HepG2 (cell line): ENCODE measurements at regions not wholly inside any gene's neighbourhood (a gene's known extent, or its start where the extent isn't known, plus 50 kb on each side); places are given as distances from the start of the nearest gene placed in this dataset.

Experiments
- ATAC-seq: fragments of 200-7000 bp; cut with Tn5 transposase; 3 replicates; pipeline ENCODE4 v1.9.1; 2020; ENCODE audit warnings: mild to moderate bottlenecking, moderate library complexity
- BruUV-seq: library from RNA; stranded (reverse); fragments of 400-500 nt; replicated peaks from 2 replicates; lab custom pipeline; 2021; lab: Mats Ljungman, UMichigan
- CTCF ChIA-PET: fragments of 300-600 bp; formaldehyde crosslinking; extraction: SDS; loops from one replicate; lab custom pipeline; 2021; ENCODE audit warnings: low total read pairs, inconsistent platforms, low intra/inter-chr PET ratio; lab: Yijun Ruan, JAX
- POLR2A ChIA-PET: fragments of 350-600 bp; sonication (Branson Sonifier 250); formaldehyde crosslinking; loops from one replicate; lab custom pipeline; 2020; ENCODE audit warnings: antibody characterized with exemption, inconsistent platforms; lab: Yijun Ruan, JAX
- DNase-seq: peaks from one replicate; pipeline ENCODE4 v3.0.0-alpha.2; 2015; ENCODE audit warnings: low spot score
- FAIRE-seq: peaks from 3 replicates; lab custom pipeline; 2011; peaks lifted over from hg19 to GRCh38; lab: Jason Lieb, UNC
- H2AFZ ChIP-seq: one replicate; pipeline ENCODE4 v1.6.1; 2011; ENCODE audit warnings: low read length, inconsistent platforms
- H3K27ac ChIP-seq: fragments of 300-600 bp; 3 replicates; pipeline ENCODE4 v1.8.0; 2011; ENCODE audit warnings: mixed run types, mild to moderate bottlenecking, mixed read lengths, low read length, inconsistent platforms; ENCODE audit not compliant: insufficient read depth; ENCODE audit errors: extremely low read length
- H3K27me3 ChIP-seq, 2 experiments: fragments of 200-600 bp in 1 of 2; 2 replicates in 1 of 2; 3 replicates in 1 of 2; pipeline versions ENCODE4 v1.6.0 to v1.8.0; 2011; ENCODE audit warnings: low read length in 2 of 2, mild to moderate bottlenecking in 2 of 2, moderate library complexity in 2 of 2, inconsistent platforms in 1 of 2; ENCODE audit not compliant: insufficient read depth in 2 of 2, control insufficient read depth in 1 of 2
- H3K36me3 ChIP-seq, 2 experiments: fragments of 200-600 bp in 1 of 2; replicated peaks in 1 of 2; 2 replicates in 1 of 2; 3 replicates in 1 of 2; pipeline versions ENCODE4 v1.5.1 to v1.8.0; 2011; ENCODE audit warnings: low read length in 2 of 2, inconsistent platforms in 1 of 2; ENCODE audit not compliant: insufficient read depth in 2 of 2, control insufficient read depth in 1 of 2
- H3K4me1 ChIP-seq: 2 replicates; pipeline ENCODE4 v1.5.1; 2012; ENCODE audit warnings: low read length, inconsistent platforms; ENCODE audit not compliant: insufficient read depth
- H3K4me2 ChIP-seq: 2 replicates; pipeline ENCODE4 v1.6.0; 2011; ENCODE audit warnings: low read depth, low read length, inconsistent platforms
- H3K4me3 ChIP-seq, 3 experiments: fragments of 200-600 bp in 1 of 3; sonication (generic), shearing (Covaris generic) in 1 of 3; replicated peaks in 1 of 3; 2 replicates each; pipeline ENCODE4 v1.5.1; 2011 to 2016; ENCODE audit warnings: low read length in 3 of 3, inconsistent platforms in 2 of 3, low read depth in 2 of 3, mild to moderate bottlenecking in 2 of 3, control low read depth in 1 of 3, mixed read lengths in 1 of 3; ENCODE audit not compliant: insufficient read depth in 1 of 3
- H3K79me2 ChIP-seq: one replicate; pipeline ENCODE4 v1.6.1; 2011; ENCODE audit warnings: low read length, inconsistent platforms; ENCODE audit not compliant: insufficient read depth
- H3K9ac ChIP-seq: 2 replicates; pipeline ENCODE4 v1.6.0; 2011; ENCODE audit warnings: mild to moderate bottlenecking, low read depth, low read length, inconsistent platforms; ENCODE audit not compliant: insufficient read depth
- H3K9me3 ChIP-seq: 2 replicates; pipeline ENCODE4 v1.5.1; 2012; ENCODE audit warnings: mild to moderate bottlenecking, low read length
- H4K20me1 ChIP-seq: 2 replicates; pipeline ENCODE4 v1.6.0; 2011; ENCODE audit warnings: inconsistent platforms, mild to moderate bottlenecking, low read length, moderate library complexity; ENCODE audit not compliant: insufficient read depth
- CAMTA2 ChIP-seq: sonication (generic); formaldehyde crosslinking; IDR thresholded peaks from 2 replicates; pipeline ENCODE4 v1.4.0; 2020; ENCODE audit warnings: mild to moderate bottlenecking, missing genetic modification reagents, borderline replicate concordance
- FOXC1 ChIP-seq: sonication (generic); formaldehyde crosslinking; IDR thresholded peaks from 2 replicates; pipeline ENCODE4 v1.8.0; 2022; ENCODE audit warnings: mild to moderate bottlenecking, missing genetic modification reagents, borderline replicate concordance
- KAT2B ChIP-seq: fragments of 150-350 bp; IDR thresholded peaks from 2 replicates; pipeline ENCODE4 v1.6.1; 2014; ENCODE audit warnings: low read depth, low read length, borderline replicate concordance
- MYNN ChIP-seq: sonication (generic); formaldehyde crosslinking; IDR thresholded peaks from 2 replicates; pipeline ENCODE4 v1.4.0; 2020; ENCODE audit warnings: mild to moderate bottlenecking, low read depth, missing genetic modification reagents
- PCBP1 ChIP-seq: fragments of 200-400 bp; formaldehyde crosslinking; IDR thresholded peaks from 2 replicates; pipeline ENCODE4 v1.6.1; 2017; ENCODE audit warnings: mild to moderate bottlenecking, low read depth, low read length, borderline replicate concordance
- SAFB2 ChIP-seq: sonication (generic); formaldehyde crosslinking; IDR thresholded peaks from 2 replicates; pipeline ENCODE4 v1.5.1; 2020; ENCODE audit warnings: missing genetic modification reagents, low read depth, mild to moderate bottlenecking, borderline replicate concordance
- SRSF9 ChIP-seq: fragments of 200-400 bp; formaldehyde crosslinking; IDR thresholded peaks from 2 replicates; pipeline ENCODE4 v1.6.1; 2018; ENCODE audit warnings: borderline replicate concordance, mild to moderate bottlenecking, low read depth, low read length; ENCODE audit not compliant: insufficient read depth, poor library complexity, severe bottlenecking
- ZBTB8A ChIP-seq: sonication (generic); formaldehyde crosslinking; IDR thresholded peaks from 2 replicates; pipeline ENCODE4 v1.4.0; 2020; ENCODE audit warnings: mild to moderate bottlenecking, low read depth, missing genetic modification reagents, borderline replicate concordance
- ZFP62 ChIP-seq: sonication (generic); formaldehyde crosslinking; IDR thresholded peaks from 2 replicates; pipeline ENCODE4 v1.4.0; 2020; ENCODE audit warnings: missing genetic modification reagents
- ZKSCAN1 ChIP-seq: fragments of 150-350 bp; IDR thresholded peaks from 2 replicates; pipeline ENCODE4 v1.6.1; 2014; ENCODE audit warnings: low read length
- ZNF234 ChIP-seq: sonication (generic); formaldehyde crosslinking; conservative IDR thresholded peaks from 2 replicates; pipeline ENCODE4 v1.5.1; 2020; ENCODE audit warnings: mild to moderate bottlenecking, missing genetic modification reagents
- ZNF343 ChIP-seq: sonication (generic); formaldehyde crosslinking; IDR thresholded peaks from 2 replicates; pipeline ENCODE4 v1.4.0; 2020; ENCODE audit warnings: mild to moderate bottlenecking, missing genetic modification reagents
- ZNF562 ChIP-seq: sonication (generic); formaldehyde crosslinking; IDR thresholded peaks from 2 replicates; pipeline ENCODE4 v1.8.0; 2022; ENCODE audit warnings: missing genetic modification reagents, borderline replicate concordance
- ZNF563 ChIP-seq: sonication (generic); formaldehyde crosslinking; IDR thresholded peaks from 2 replicates; pipeline ENCODE4 v1.8.0; 2022; ENCODE audit warnings: mild to moderate bottlenecking, moderate library complexity, missing genetic modification reagents
- ZNF75D ChIP-seq: sonication (generic); formaldehyde crosslinking; IDR thresholded peaks from 2 replicates; pipeline ENCODE4 v1.8.1; 2023; ENCODE audit warnings: missing genetic modification reagents, mild to moderate bottlenecking, borderline replicate concordance
- WGBS: methylation state at CpG from one replicate; pipeline ENCODE4 v1.1.6; 2017; ENCODE audit warnings: low lambda C conversion rate; 5-methylcytosine and 5-hydroxymethylcytosine counted together
- in situ Hi-C: cut with HindIII; loops from 2 replicates; pipeline ENCODE4 v1.10.0; 2017; ENCODE audit warnings: low pct_unique_long_range_greater_than_20kb; ENCODE audit not compliant: extremely low pct_ligation_motif_present
- intact Hi-C: fragments of 100-400 bp; cut with micrococcal nuclease; formaldehyde crosslinking; loops from one replicate; pipeline ENCODE4 v1.10.0; 2022; ENCODE audit not compliant: unreplicated experiment
- TF ChIP-seq, protein P1 (sequence below): fragments of 450-650 bp; IDR thresholded peaks from 2 replicates; pipeline ENCODE4 v1.6.1; 2017; ENCODE audit warnings: mild to moderate bottlenecking
- TF ChIP-seq, protein P2 (sequence below): sonication (generic); formaldehyde crosslinking; IDR thresholded peaks from 2 replicates; pipeline ENCODE4 v1.4.0; 2020; ENCODE audit warnings: mild to moderate bottlenecking, missing genetic modification reagents

GRCh38 chr5:172568308-172568910 is 72.7 kb upstream of the NEURL1B start (continued):
- TF ChIP-seq, protein P1, sequence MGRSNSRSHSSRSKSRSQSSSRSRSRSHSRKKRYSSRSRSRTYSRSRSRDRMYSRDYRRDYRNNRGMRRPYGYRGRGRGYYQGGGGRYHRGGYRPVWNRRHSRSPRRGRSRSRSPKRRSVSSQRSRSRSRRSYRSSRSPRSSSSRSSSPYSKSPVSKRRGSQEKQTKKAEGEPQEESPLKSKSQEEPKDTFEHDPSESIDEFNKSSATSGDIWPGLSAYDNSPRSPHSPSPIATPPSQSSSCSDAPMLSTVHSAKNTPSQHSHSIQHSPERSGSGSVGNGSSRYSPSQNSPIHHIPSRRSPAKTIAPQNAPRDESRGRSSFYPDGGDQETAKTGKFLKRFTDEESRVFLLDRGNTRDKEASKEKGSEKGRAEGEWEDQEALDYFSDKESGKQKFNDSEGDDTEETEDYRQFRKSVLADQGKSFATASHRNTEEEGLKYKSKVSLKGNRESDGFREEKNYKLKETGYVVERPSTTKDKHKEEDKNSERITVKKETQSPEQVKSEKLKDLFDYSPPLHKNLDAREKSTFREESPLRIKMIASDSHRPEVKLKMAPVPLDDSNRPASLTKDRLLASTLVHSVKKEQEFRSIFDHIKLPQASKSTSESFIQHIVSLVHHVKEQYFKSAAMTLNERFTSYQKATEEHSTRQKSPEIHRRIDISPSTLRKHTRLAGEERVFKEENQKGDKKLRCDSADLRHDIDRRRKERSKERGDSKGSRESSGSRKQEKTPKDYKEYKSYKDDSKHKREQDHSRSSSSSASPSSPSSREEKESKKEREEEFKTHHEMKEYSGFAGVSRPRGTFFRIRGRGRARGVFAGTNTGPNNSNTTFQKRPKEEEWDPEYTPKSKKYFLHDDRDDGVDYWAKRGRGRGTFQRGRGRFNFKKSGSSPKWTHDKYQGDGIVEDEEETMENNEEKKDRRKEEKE, result no peak

- no peak for DNase-seq
- POLR2A ChIA-PET, result no interaction called here
- H3K9me3 ChIP-seq, result no peaks in the 10 kb centered on the region
- H3K4me1 ChIP-seq, result peaks cover 15% of the 10 kb centered on the region
- no TSS peak for BruUV-seq
- no peak for ATAC-seq
- no peaks in the 10 kb centered on the region for H3K79me2 ChIP-seq
- H4K20me1 ChIP-seq, result no peaks in the 10 kb centered on the region
- FAIRE-seq, result no peak
- in situ Hi-C loops, result no loop called here
- no peak for TF ChIP-seq ZNF343
- no peak for TF ChIP-seq ZFP62 (CRISPR knock-in tag)
- TF ChIP-seq SAFB2 (CRISPR knock-in tag), result no peak
- no peak for TF ChIP-seq ZNF562 (CRISPR knock-in tag)
- TF ChIP-seq SRSF9, result no peak
- TF ChIP-seq PCBP1, result no peak
- no peak for TF ChIP-seq ZNF563 (CRISPR knock-in tag)
- TF ChIP-seq ZNF234 (CRISPR knock-in tag), result no peak
- no peak for TF ChIP-seq ZNF75D
- TF ChIP-seq CAMTA2 (CRISPR knock-in tag), result no peak
- TF ChIP-seq, protein P2, sequence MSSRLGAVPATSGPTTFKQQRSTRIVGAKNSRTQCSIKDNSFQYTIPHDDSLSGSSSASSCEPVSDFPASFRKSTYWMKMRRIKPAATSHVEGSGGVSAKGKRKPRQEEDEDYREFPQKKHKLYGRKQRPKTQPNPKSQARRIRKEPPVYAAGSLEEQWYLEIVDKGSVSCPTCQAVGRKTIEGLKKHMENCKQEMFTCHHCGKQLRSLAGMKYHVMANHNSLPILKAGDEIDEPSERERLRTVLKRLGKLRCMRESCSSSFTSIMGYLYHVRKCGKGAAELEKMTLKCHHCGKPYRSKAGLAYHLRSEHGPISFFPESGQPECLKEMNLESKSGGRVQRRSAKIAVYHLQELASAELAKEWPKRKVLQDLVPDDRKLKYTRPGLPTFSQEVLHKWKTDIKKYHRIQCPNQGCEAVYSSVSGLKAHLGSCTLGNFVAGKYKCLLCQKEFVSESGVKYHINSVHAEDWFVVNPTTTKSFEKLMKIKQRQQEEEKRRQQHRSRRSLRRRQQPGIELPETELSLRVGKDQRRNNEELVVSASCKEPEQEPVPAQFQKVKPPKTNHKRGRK, result no peak
- TF ChIP-seq MYNN (CRISPR knock-in tag), result no peak
- TF ChIP-seq FOXC1 (CRISPR knock-in tag), result no peak
- no peak for TF ChIP-seq ZBTB8A
- no peak for TF ChIP-seq KAT2B
- TF ChIP-seq ZKSCAN1, result no peak
- TF ChIP-seq, all 625 proteins: peak for 0
- 80% methylated on average over 3 of the region's 6 CpGs for WGBS
- Histone ChIP-seq H3K36me3 (no peaks in the 10 kb centered on the region), H3K9ac (no peak overlapping the region), H3K4me3 (no peak overlapping the region), H3K27ac (no peak overlapping the region), H2AFZ (no peak overlapping the region), H3K4me2 (no peak overlapping the region), H3K27me3 (peaks cover 18 to 47% of the 10 kb centered on the region in 2 experiments)
- CTCF ChIA-PET, result no interaction called here
- intact Hi-C loops, result no loop called here
These were observed 73.2 kb upstream of the NEURL1B start for GRCh38 chr5:172567843-172568242.
